ENCODE measurements at regions not wholly inside any gene's neighbourhood (a gene's known extent, or its start where the extent isn't known, plus 50 kb on each side); places are given as distances from the start of the nearest gene placed in this dataset.

DNA sequence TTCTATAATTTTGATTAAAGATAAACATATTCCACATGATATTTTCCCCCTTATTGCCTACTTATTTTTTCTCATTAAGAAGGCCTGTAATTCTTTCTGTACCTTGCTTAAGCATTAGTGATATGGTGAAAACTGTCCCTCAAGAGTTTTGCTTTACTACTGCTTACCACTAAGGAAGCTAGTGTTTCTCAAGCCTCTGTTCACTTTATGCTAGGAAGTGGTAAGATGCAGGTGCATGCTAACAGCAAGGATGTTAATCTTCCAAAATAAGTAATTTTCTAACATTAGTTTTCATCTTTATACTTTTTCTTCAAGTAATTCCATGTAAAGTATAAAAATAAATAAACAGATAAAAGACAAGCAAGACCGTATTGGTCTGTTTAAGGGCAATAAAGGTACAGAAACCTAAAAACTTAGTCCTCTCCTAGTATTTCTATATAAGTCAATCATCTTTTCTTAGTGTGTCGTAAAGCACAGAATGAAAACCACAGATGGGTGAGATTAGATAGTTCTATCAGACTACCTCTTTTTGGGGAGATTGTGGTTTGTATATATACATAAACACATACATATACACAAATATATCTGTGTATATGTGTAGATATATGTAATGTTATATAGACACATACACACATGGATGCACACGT lies 731.0 kb upstream of the CNTN5 start:
- TF ChIP-seq CTCF (IDR thresholded peaks at IDR 0.05; ENCODE audit: low read length) (no peak), EZH2 (IDR thresholded peaks at IDR 0.05; ENCODE audit: borderline replicate concordance, low read length) (no peak)
